ENCODE measurements at regions not wholly inside any gene's neighbourhood (a gene's known extent, or its start where the extent isn't known, plus 50 kb on each side); places are given as distances from the start of the nearest gene placed in this dataset.

- intact Hi-C loops (cut with DNase I; ENCODE audit: low total_unique reads), result no loop called here
- Histone ChIP-seq H3K27me3 (peaks cover 0 to 24% (median 1%) of the 10 kb centered on the region in 3 donors), H3K4me3 (no peak overlapping the region), H3K36me3 (no peaks in the 10 kb centered on the region), H3K27ac (no peak overlapping the region), H3K4me1 (no peaks in the 10 kb centered on the region), H3K9me3 (peaks cover 0 to 14% (median 6%) of the 10 kb centered on the region in 4 donors)
- WGBS, 5 donors, result 56 to 85% (median 76%) methylated on average over 3 of the region's 3 CpGs
- TF ChIP-seq POLR2A (IDR thresholded peaks at IDR 0.05) (no peak), EP300 (IDR thresholded peaks at IDR 0.05) (no peak)
- DNase-seq, result no peak
Observed at GRCh38 chr2:239580199-239580527, 179.3 kb upstream of the HDAC4 start.

GRCh38 chr2:239579524-239580198 lies 178.8 kb upstream of the HDAC4 start:
- WGBS, 5 donors, result 84 to 89% (median 84%) methylated on average over 7 of the region's 7 CpGs
- no peak overlapping the region for H3K27ac ChIP-seq
- H3K36me3 ChIP-seq, result no peaks in the 10 kb centered on the region
- no peak for DNase-seq
- no peak overlapping the region for H3K4me3 ChIP-seq
- H3K9me3 ChIP-seq, result peaks cover 0 to 14% (median 6%) of the 10 kb centered on the region in 4 donors
- intact Hi-C loops (cut with DNase I; ENCODE audit: low total_unique reads), result no loop called here
- H3K27me3 ChIP-seq, result peaks cover 0 to 24% (median 6%) of the 10 kb centered on the region in 3 donors
- H3K4me1 ChIP-seq, result peaks cover 0 to 4% (median under 1%) of the 10 kb centered on the region in 4 donors
- TF ChIP-seq POLR2A (IDR thresholded peaks at IDR 0.05) (no peak), POLR2AphosphoS5 (IDR thresholded peaks at IDR 0.05) (no peak)

DNA sequence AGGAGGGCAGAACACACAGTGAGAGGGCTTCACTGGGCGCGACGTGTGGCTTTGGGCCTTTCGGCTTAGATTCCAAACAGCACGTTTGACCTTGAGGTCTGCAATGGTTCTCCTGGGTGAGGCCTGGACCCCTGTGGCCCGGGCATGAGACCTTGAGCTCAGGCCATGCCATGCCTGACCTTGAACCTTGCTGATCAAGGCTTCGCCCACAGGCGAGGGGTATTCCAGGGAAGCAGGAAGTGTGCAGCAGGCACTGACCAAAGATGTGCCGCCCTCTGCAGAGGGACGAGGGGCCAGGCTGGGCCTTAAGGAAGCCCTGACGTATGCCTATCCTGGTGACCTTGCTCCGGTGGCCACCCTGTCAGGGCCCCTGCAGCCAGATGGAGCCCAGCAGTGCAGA lies 178.3 kb upstream of the HDAC4 start:
- intact Hi-C loops (cut with DNase I; ENCODE audit: low total_unique reads), result no loop called here
- H3K36me3 ChIP-seq, result no peaks in the 10 kb centered on the region
- 89 to 95% (median 93%) methylated on average over 7 to 12 of the region's 12 CpGs for WGBS, 5 donors
- H3K27me3 ChIP-seq, result peaks cover 0 to 24% (median 12%) of the 10 kb centered on the region in 3 donors
- TF ChIP-seq POLR2AphosphoS5 (IDR thresholded peaks at IDR 0.05) (no peak), CTCF (IDR thresholded peaks at IDR 0.05) (no peak), EP300 (IDR thresholded peaks at IDR 0.05) (no peak), POLR2A (IDR thresholded peaks at IDR 0.05) (no peak)
- H3K9me3 ChIP-seq, result peaks cover 0 to 14% (median 6%) of the 10 kb centered on the region in 4 donors
- H3K4me1 ChIP-seq, result peaks cover 0 to 10% (median 2%) of the 10 kb centered on the region in 4 donors
- H3K27ac ChIP-seq, result no peak overlapping the region
- no peak overlapping the region for H3K4me3 ChIP-seq
- DNase-seq, result no peak

- Histone ChIP-seq H3K4me3 (no peak overlapping the region), H3K27me3 (peaks cover 0 to 23% (median 15%) of the 10 kb centered on the region in 3 donors), H3K9me3 (peaks cover 0 to 14% (median 6%) of the 10 kb centered on the region in 4 donors), H3K27ac (no peak overlapping the region), H3K4me1 (peaks cover 0 to 10% (median 2%) of the 10 kb centered on the region in 4 donors), H3K36me3 (no peaks in the 10 kb centered on the region)
- no peak for DNase-seq
- TF ChIP-seq CTCF (IDR thresholded peaks at IDR 0.05) (no peak), EP300 (IDR thresholded peaks at IDR 0.05) (no peak), POLR2AphosphoS5 (IDR thresholded peaks at IDR 0.05) (no peak), POLR2A (IDR thresholded peaks at IDR 0.05) (no peak)
- WGBS, 5 donors, result 86 to 92% (median 89%) methylated on average over 11 to 12 of the region's 12 CpGs
- intact Hi-C loops (cut with DNase I; ENCODE audit: low total_unique reads), result no loop called here
Observed at GRCh38 chr2:239578381-239578780, 177.6 kb upstream of the HDAC4 start.

- H3K4me1 ChIP-seq, result peaks cover 0 to 10% (median 2%) of the 10 kb centered on the region in 4 donors
- TF ChIP-seq POLR2AphosphoS5 (IDR thresholded peaks at IDR 0.05) (no peak), CTCF (IDR thresholded peaks at IDR 0.05) (no peak), POLR2A (IDR thresholded peaks at IDR 0.05) (no peak), EP300 (IDR thresholded peaks at IDR 0.05) (no peak)
- H3K36me3 ChIP-seq, result no peaks in the 10 kb centered on the region
- DNase-seq, result no peak
- no peak overlapping the region for H3K27ac ChIP-seq
- WGBS, 5 donors, result 90 to 95% (median 94%) methylated on average over 12 of the region's 12 CpGs
- H3K4me3 ChIP-seq, result no peak overlapping the region
- peaks cover 0 to 14% (median 6%) of the 10 kb centered on the region in 4 donors for H3K9me3 ChIP-seq
- intact Hi-C loops (cut with DNase I; ENCODE audit: low total_unique reads), result no loop called here
- H3K27me3 ChIP-seq, result peaks cover 0 to 23% (median 15%) of the 10 kb centered on the region in 3 donors
Observed at GRCh38 chr2:239577935-239578334, 177.1 kb upstream of the HDAC4 start.

Measured in stomach (tissue), 8 donors.